Pancreas (tissue), 10 donors: ENCODE measurements at regions not wholly inside any gene's neighbourhood (a gene's known extent, or its start where the extent isn't known, plus 50 kb on each side); places are given as distances from the start of the nearest gene placed in this dataset.

Experiments used
- ATAC-seq, 4 donors: fragments of 200-7000 bp; cut with Tn5 transposase; one replicate each; pipeline versions ENCODE4 v1.8.0 to v1.9.1; 2020; ENCODE audit warnings: mild to moderate bottlenecking in 4 of 4, moderate library complexity in 4 of 4
- DNase-seq, 6 donors: peaks; one replicate each; pipeline ENCODE4 v3.0.0-alpha.2; 2020
- FAIRE-seq: peaks from 2 replicates; lab custom pipeline; 2012; peaks lifted over from hg19 to GRCh38; lab: Jason Lieb, UNC
- H3K27ac ChIP-seq, 4 donors: fragments of 200-600 bp; sonication (generic); 1 replicate in 3 of 4; 2 replicates in 1 of 4; pipeline versions ENCODE4 v1.5.0 to v1.8.0; 2020
- H3K27me3 ChIP-seq, 4 donors: fragments of 200-600 bp; one replicate each; pipeline ENCODE4 v1.8.0; 2021
- H3K36me3 ChIP-seq, 3 donors: fragments of 200-600 bp; sonication (generic) in 1 of 3; one replicate each; pipeline versions ENCODE4 v1.5.0 to v1.8.0; 2020 to 2021
- H3K4me1 ChIP-seq, 3 donors: fragments of 200-600 bp; one replicate each; pipeline ENCODE4 v1.8.0; 2021
- H3K4me3 ChIP-seq, 4 donors: fragments of 200-600 bp; sonication (generic) in 2 of 4; one replicate each; pipeline versions ENCODE4 v1.5.0 to v1.8.0; 2020 to 2021
- H3K9me3 ChIP-seq, 4 donors: fragments of 200-600 bp; one replicate each; pipeline ENCODE4 v1.8.0; 2021
- CTCF ChIP-seq, 4 donors: fragments of 200-600 bp; sonication (generic) in 3 of 4; IDR thresholded peaks; one replicate each; pipeline versions ENCODE4 v1.5.0 to v1.8.0; 2021; ENCODE audit warnings: antibody characterized with exemption in 4 of 4
- WGBS, 2 donors: extraction: QIAGEN DNeasy Blood & Tissue Kit; methylation state at CpG; one replicate each; pipeline ENCODE4 v1.1.7; 2013; 5-methylcytosine and 5-hydroxymethylcytosine counted together
- intact Hi-C, 3 donors: fragments of 100-400 bp; cut with DNase I; formaldehyde crosslinking; loops; one replicate each; pipeline versions ENCODE4 v1.11.1 to v1.14.2; 2022
- donor health status: healthy with polysubstance abuse.
- donor health status: DM: no; HTN: no; CAD: no; lungs with moderate emphysema.
- donor health status: DM: no; HTN: no; CAD: no.
- donor health status: control.
- donor health status: control.
- donor health status: Bipolar disorder and iron deficiency.
- donor health status: DM: yes; HTN: yes; CAD: no.
- donor health status: DM: no; HTN: no; CAD: no.
- donor health status: DM: no; HTN: no; CAD: no.
- donor health status: DM: yes; HTN: yes; CAD: no.

- WGBS, 2 donors: 91 to 93% methylated on average over 31 to 34 of the region's 34 CpGs
- DNase-seq (no peak), FAIRE-seq (no peak), ATAC-seq (no peak)
- no peaks in the 10 kb centered on the region for H3K9me3 ChIP-seq
- H3K4me3 ChIP-seq: no peak overlapping the region
- no peaks in the 10 kb centered on the region for H3K27me3 ChIP-seq
- no peak for TF ChIP-seq CTCF (IDR thresholded peaks at IDR 0.05)
- H3K4me1 ChIP-seq: peaks cover 16 to 23% (median 20%) of the 10 kb centered on the region in 3 donors
- intact Hi-C loops: no loop called here
- H3K36me3 ChIP-seq: no peaks in the 10 kb centered on the region
- no peak overlapping the region for H3K27ac ChIP-seq
Observed at GRCh38 chr6:169936355-169936975, 185.0 kb downstream of the ERMARD start.

- peak in 2 of 6 donors; percentile 32 to 56 for DNase-seq
- no peak for TF ChIP-seq CTCF (IDR thresholded peaks at IDR 0.05)
- intact Hi-C loops: no loop called here
- Histone ChIP-seq H3K27me3 (no peaks in the 10 kb centered on the region), H3K4me1 (peaks cover 16 to 23% (median 20%) of the 10 kb centered on the region in 3 donors), H3K9me3 (no peaks in the 10 kb centered on the region), H3K27ac (no peak overlapping the region), H3K4me3 (no peak overlapping the region), H3K36me3 (no peaks in the 10 kb centered on the region)
- no peak for ATAC-seq
- 95 to 96% methylated on average over 8 of the region's 8 CpGs for WGBS, 2 donors
- no peak for FAIRE-seq
Observed at GRCh38 chr6:169935861-169936260, 184.4 kb downstream of the ERMARD start.

- ATAC-seq: no peak
- intact Hi-C loops: no loop called here
- H3K36me3 ChIP-seq: no peaks in the 10 kb centered on the region
- no peaks in the 10 kb centered on the region for H3K27me3 ChIP-seq
- peak in 2 of 6 donors; percentile 30 to 55 for DNase-seq
- no peak for FAIRE-seq
- H3K27ac ChIP-seq: no peak overlapping the region
- no peak overlapping the region for H3K4me3 ChIP-seq
- H3K4me1 ChIP-seq: peaks cover 16 to 23% (median 20%) of the 10 kb centered on the region in 3 donors
- TF ChIP-seq CTCF (IDR thresholded peaks at IDR 0.05): no peak
- no peaks in the 10 kb centered on the region for H3K9me3 ChIP-seq
- 92 to 93% methylated on average over 14 of the region's 14 CpGs for WGBS, 2 donors
Observed at GRCh38 chr6:169935348-169935718, 183.9 kb downstream of the ERMARD start.

- intact Hi-C loops: no loop called here
- H3K4me3 ChIP-seq: no peak overlapping the region
- H3K9me3 ChIP-seq: no peaks in the 10 kb centered on the region
- no peaks in the 10 kb centered on the region for H3K36me3 ChIP-seq
- peak overlapping the region in 1 of 4 donors; percentile 39 for H3K27ac ChIP-seq
- FAIRE-seq (no peak), ATAC-seq (peak in 1 of 4 donors; percentile 22), DNase-seq (no peak)
- H3K4me1 ChIP-seq: peaks cover 16 to 23% (median 20%) of the 10 kb centered on the region in 3 donors
- WGBS, 2 donors: 71 to 74% methylated on average over 22 of the region's 22 CpGs
- TF ChIP-seq CTCF (IDR thresholded peaks at IDR 0.05): no peak
- no peaks in the 10 kb centered on the region for H3K27me3 ChIP-seq
Observed at GRCh38 chr6:169934699-169935347, 183.4 kb downstream of the ERMARD start.
